ENCODE measurements at regions not wholly inside any gene's neighbourhood (a gene's known extent, or its start where the extent isn't known, plus 50 kb on each side); places are given as distances from the start of the nearest gene placed in this dataset.
"Not testable (repeated sequence)": the region's sequence is repeated elsewhere in the genome, so short reads cannot be mapped to it uniquely, and the experiment has no call there.

DNA sequence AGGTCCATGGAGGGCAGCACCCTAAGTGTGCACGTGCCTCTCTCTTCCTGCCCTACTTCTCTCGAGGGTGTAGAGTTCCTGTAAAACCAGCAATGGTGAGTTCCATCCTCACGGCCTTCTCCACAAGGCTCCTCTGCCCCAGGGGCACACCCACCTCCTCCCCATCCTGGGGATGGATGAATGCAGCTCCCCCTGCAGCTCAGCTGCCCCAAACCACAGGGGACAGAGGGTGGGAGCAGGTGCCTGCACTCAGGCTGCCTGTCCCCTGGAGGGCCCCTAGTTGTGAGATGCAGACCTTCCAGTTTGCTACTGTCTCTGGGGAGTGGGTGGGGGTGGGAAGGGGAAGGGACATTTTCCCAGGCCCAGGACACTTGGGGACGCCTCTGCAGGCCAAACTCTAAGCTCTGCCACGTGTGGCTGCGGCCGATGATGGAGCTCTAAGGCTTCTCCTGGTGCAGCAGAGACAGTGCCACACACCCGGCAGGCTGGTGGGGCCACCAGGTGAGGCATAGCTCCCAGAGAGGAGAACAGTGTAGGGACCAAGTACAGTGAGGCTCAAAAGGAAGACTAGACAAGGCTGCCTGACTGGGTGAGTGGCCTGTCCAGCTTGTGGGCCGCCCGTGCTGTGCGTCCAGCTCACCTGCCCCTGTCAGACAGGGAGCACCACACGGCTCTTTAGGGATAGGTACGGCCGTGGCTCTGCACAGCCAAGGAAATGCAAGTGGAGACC, 540.9 kb downstream of the TBC1D22A start:
- TF ChIP-seq, protein P1, sequence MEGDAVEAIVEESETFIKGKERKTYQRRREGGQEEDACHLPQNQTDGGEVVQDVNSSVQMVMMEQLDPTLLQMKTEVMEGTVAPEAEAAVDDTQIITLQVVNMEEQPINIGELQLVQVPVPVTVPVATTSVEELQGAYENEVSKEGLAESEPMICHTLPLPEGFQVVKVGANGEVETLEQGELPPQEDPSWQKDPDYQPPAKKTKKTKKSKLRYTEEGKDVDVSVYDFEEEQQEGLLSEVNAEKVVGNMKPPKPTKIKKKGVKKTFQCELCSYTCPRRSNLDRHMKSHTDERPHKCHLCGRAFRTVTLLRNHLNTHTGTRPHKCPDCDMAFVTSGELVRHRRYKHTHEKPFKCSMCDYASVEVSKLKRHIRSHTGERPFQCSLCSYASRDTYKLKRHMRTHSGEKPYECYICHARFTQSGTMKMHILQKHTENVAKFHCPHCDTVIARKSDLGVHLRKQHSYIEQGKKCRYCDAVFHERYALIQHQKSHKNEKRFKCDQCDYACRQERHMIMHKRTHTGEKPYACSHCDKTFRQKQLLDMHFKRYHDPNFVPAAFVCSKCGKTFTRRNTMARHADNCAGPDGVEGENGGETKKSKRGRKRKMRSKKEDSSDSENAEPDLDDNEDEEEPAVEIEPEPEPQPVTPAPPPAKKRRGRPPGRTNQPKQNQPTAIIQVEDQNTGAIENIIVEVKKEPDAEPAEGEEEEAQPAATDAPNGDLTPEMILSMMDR (IDR thresholded peaks at IDR 0.05; ENCODE audit: low read depth, low read length), result no peak
- DNase-seq (ENCODE audit: extremely low read depth, low read depth), result no peak

- not testable (repeated sequence) for DNase-seq (ENCODE audit: extremely low read depth, low read depth)
These were observed 540.1 kb downstream of the TBC1D22A start for GRCh38 chr22:47302587-47302986.

GRCh38 chr22:47301820-47302475, 539.5 kb downstream of the TBC1D22A start:
- TF ChIP-seq, protein P1 (IDR thresholded peaks at IDR 0.05; ENCODE audit: low read depth, low read length), result no peak
- no peak for DNase-seq (ENCODE audit: extremely low read depth, low read depth)

GRCh38 chr22:47300698-47301405, 538.4 kb downstream of the TBC1D22A start:
- DNase-seq (ENCODE audit: extremely low read depth, low read depth), result no peak
- TF ChIP-seq, protein P1 (IDR thresholded peaks at IDR 0.05; ENCODE audit: low read depth, low read length), result no peak

GRCh38 chr22:47299863-47300697, 537.6 kb downstream of the TBC1D22A start:
- no peak for DNase-seq (ENCODE audit: extremely low read depth, low read depth)
- TF ChIP-seq, protein P1 (IDR thresholded peaks at IDR 0.05; ENCODE audit: low read depth, low read length), result no peak

- no peak for DNase-seq (ENCODE audit: extremely low read depth, low read depth)
- TF ChIP-seq, protein P1 (IDR thresholded peaks at IDR 0.05; ENCODE audit: low read depth, low read length), result no peak
These were observed 536.9 kb downstream of the TBC1D22A start for GRCh38 chr22:47299211-47299862.
